SK-N-SH treated with all-trans-retinoic acid at 6 μM for 48 hours (cell line): ENCODE measurements at regions not wholly inside any gene's neighbourhood (a gene's known extent, or its start where the extent isn't known, plus 50 kb on each side); places are given as distances from the start of the nearest gene placed in this dataset.

Experiments
- ARNTL ChIP-seq: fragments of 450-650 bp; formaldehyde crosslinking; IDR thresholded peaks from 2 replicates; pipeline ENCODE4 v1.5.0; 2020; ENCODE audit warnings: low read depth, mild to moderate bottlenecking, moderate library complexity, borderline replicate concordance
- ISL1 ChIP-seq: fragments of 250-450 bp; sonication (Bioruptor Pico); IDR thresholded peaks from 2 replicates; pipeline ENCODE4 v2.1.2; 2022; ENCODE audit warnings: mild to moderate bottlenecking, moderate library complexity
- OSR1 ChIP-seq: fragments of 250-450 bp; sonication (Bioruptor Pico); IDR thresholded peaks from 2 replicates; pipeline ENCODE4 v1.8.0; 2022; ENCODE audit warnings: moderate library complexity, mild to moderate bottlenecking, inconsistent platforms
- RARB ChIP-seq: fragments of 250-450 bp; sonication (Bioruptor Pico); IDR thresholded peaks from 2 replicates; pipeline ENCODE4 v1.8.0; 2021; ENCODE audit warnings: mild to moderate bottlenecking, moderate library complexity
- TCF4 ChIP-seq: fragments of 250-450 bp; sonication (Bioruptor Pico); IDR thresholded peaks from 2 replicates; pipeline ENCODE4 v1.8.0; 2021; ENCODE audit warnings: mild to moderate bottlenecking, moderate library complexity, borderline replicate concordance
- ZNF70 ChIP-seq: fragments of 450-650 bp; formaldehyde crosslinking; IDR thresholded peaks from 2 replicates; pipeline ENCODE4 v1.5.0; 2020; ENCODE audit warnings: mild to moderate bottlenecking, moderate library complexity
- ZNF8 ChIP-seq: fragments of 450-650 bp; formaldehyde crosslinking; IDR thresholded peaks from 2 replicates; pipeline ENCODE4 v1.5.0; 2020; ENCODE audit warnings: mild to moderate bottlenecking, moderate library complexity
- TF ChIP-seq, protein P1 (sequence below): fragments of 250-450 bp; sonication (Bioruptor Pico); IDR thresholded peaks from 2 replicates; pipeline ENCODE4 v1.5.0; 2020; ENCODE audit warnings: mild to moderate bottlenecking, moderate library complexity
- TF ChIP-seq, protein P2 (sequence below): fragments of 250-450 bp; sonication (Bioruptor Pico); IDR thresholded peaks from 2 replicates; pipeline ENCODE4 v1.8.0; 2021; ENCODE audit warnings: low read depth, mild to moderate bottlenecking, moderate library complexity, borderline replicate concordance
- TF ChIP-seq, protein P3 (sequence below): fragments of 250-450 bp; sonication (Bioruptor Pico); IDR thresholded peaks from 2 replicates; pipeline ENCODE4 v1.5.1; 2021; ENCODE audit warnings: mild to moderate bottlenecking, moderate library complexity
- TF ChIP-seq, protein P4 (sequence below): fragments of 250-450 bp; sonication (Bioruptor Pico); IDR thresholded peaks from 2 replicates; pipeline ENCODE4 v1.5.1; 2020; ENCODE audit warnings: low read depth, mild to moderate bottlenecking, moderate library complexity
- TF ChIP-seq, protein P5 (sequence below): fragments of 250-450 bp; sonication (Bioruptor Pico); IDR thresholded peaks from 2 replicates; pipeline ENCODE4 v1.8.0; 2020; ENCODE audit warnings: mild to moderate bottlenecking, moderate library complexity, borderline replicate concordance

DNA sequence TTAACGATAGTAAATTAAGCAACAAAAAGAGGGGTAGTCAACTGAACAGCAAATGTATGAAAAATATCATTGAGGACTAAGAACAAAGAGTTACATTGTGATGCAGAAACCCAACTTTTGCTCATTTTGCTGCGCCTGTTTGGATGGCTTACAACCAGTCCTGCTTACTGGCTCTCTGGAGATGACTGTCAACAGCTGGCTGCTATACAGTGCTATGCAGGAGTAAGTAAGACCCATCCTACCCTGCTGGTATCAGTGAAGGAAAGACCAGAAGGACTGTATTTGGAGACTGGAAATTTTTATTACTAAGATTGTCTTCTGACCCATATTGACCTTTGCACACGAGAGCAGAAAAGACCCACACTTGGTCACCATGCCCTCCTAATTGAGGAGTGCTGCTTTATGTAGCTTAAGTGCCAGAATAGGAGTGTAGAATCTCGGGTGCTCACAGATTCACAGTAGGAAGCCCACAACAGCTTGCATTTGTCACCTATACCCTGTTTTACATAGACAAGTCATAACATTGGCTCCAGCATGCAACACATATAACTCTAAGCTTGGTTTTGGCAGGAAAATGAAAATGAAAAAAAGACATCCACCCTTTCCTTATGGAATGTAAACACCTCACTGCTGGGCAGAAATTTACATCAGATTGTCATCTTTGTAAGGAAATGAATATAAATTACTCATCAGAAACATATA lies 1915.0 kb upstream of the CELF4 start:
- TF ChIP-seq, protein P1, sequence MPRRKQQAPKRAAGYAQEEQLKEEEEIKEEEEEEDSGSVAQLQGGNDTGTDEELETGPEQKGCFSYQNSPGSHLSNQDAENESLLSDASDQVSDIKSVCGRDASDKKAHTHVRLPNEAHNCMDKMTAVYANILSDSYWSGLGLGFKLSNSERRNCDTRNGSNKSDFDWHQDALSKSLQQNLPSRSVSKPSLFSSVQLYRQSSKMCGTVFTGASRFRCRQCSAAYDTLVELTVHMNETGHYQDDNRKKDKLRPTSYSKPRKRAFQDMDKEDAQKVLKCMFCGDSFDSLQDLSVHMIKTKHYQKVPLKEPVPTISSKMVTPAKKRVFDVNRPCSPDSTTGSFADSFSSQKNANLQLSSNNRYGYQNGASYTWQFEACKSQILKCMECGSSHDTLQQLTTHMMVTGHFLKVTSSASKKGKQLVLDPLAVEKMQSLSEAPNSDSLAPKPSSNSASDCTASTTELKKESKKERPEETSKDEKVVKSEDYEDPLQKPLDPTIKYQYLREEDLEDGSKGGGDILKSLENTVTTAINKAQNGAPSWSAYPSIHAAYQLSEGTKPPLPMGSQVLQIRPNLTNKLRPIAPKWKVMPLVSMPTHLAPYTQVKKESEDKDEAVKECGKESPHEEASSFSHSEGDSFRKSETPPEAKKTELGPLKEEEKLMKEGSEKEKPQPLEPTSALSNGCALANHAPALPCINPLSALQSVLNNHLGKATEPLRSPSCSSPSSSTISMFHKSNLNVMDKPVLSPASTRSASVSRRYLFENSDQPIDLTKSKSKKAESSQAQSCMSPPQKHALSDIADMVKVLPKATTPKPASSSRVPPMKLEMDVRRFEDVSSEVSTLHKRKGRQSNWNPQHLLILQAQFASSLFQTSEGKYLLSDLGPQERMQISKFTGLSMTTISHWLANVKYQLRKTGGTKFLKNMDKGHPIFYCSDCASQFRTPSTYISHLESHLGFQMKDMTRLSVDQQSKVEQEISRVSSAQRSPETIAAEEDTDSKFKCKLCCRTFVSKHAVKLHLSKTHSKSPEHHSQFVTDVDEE (CRISPR knock-in tag): no peak
- TF ChIP-seq, protein P2, sequence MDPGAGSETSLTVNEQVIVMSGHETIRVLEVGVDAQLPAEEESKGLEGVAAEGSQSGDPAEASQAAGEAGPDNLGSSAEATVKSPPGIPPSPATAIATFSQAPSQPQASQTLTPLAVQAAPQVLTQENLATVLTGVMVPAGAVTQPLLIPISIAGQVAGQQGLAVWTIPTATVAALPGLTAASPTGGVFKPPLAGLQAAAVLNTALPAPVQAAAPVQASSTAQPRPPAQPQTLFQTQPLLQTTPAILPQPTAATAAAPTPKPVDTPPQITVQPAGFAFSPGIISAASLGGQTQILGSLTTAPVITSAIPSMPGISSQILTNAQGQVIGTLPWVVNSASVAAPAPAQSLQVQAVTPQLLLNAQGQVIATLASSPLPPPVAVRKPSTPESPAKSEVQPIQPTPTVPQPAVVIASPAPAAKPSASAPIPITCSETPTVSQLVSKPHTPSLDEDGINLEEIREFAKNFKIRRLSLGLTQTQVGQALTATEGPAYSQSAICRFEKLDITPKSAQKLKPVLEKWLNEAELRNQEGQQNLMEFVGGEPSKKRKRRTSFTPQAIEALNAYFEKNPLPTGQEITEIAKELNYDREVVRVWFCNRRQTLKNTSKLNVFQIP: no peak
- TF ChIP-seq ZNF70 (no peak), TCF4 (CRISPR knock-in tag) (no peak), OSR1 (no peak), RARB (no peak), ISL1 (CRISPR knock-in tag) (no peak), ZNF8 (CRISPR knock-in tag) (no peak), ARNTL (no peak)
- TF ChIP-seq, protein P3, sequence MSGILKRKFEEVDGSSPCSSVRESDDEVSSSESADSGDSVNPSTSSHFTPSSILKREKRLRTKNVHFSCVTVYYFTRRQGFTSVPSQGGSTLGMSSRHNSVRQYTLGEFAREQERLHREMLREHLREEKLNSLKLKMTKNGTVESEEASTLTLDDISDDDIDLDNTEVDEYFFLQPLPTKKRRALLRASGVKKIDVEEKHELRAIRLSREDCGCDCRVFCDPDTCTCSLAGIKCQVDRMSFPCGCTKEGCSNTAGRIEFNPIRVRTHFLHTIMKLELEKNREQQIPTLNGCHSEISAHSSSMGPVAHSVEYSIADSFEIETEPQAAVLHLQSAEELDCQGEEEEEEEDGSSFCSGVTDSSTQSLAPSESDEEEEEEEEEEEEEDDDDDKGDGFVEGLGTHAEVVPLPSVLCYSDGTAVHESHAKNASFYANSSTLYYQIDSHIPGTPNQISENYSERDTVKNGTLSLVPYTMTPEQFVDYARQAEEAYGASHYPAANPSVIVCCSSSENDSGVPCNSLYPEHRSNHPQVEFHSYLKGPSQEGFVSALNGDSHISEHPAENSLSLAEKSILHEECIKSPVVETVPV (CRISPR knock-in tag): no peak
- TF ChIP-seq, protein P4, sequence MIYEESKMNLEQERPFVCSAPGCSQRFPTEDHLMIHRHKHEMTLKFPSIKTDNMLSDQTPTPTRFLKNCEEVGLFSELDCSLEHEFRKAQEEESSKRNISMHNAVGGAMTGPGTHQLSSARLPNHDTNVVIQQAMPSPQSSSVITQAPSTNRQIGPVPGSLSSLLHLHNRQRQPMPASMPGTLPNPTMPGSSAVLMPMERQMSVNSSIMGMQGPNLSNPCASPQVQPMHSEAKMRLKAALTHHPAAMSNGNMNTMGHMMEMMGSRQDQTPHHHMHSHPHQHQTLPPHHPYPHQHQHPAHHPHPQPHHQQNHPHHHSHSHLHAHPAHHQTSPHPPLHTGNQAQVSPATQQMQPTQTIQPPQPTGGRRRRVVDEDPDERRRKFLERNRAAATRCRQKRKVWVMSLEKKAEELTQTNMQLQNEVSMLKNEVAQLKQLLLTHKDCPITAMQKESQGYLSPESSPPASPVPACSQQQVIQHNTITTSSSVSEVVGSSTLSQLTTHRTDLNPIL (CRISPR knock-in tag): no peak
- TF ChIP-seq, protein P5, sequence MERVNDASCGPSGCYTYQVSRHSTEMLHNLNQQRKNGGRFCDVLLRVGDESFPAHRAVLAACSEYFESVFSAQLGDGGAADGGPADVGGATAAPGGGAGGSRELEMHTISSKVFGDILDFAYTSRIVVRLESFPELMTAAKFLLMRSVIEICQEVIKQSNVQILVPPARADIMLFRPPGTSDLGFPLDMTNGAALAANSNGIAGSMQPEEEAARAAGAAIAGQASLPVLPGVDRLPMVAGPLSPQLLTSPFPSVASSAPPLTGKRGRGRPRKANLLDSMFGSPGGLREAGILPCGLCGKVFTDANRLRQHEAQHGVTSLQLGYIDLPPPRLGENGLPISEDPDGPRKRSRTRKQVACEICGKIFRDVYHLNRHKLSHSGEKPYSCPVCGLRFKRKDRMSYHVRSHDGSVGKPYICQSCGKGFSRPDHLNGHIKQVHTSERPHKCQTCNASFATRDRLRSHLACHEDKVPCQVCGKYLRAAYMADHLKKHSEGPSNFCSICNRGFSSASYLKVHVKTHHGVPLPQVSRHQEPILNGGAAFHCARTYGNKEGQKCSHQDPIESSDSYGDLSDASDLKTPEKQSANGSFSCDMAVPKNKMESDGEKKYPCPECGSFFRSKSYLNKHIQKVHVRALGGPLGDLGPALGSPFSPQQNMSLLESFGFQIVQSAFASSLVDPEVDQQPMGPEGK (CRISPR knock-in tag): no peak
